HG03066 (cell line): ENCODE measurements at regions not wholly inside any gene's neighbourhood (a gene's known extent, or its start where the extent isn't known, plus 50 kb on each side); places are given as distances from the start of the nearest gene placed in this dataset.

Experiments used
- ATAC-seq: cut with Tn5 transposase; IDR thresholded peaks from one replicate; pipeline ENCODE4 v1.9.1; 2021; ENCODE audit warnings: low read depth; ENCODE audit not compliant: unreplicated experiment

DNA sequence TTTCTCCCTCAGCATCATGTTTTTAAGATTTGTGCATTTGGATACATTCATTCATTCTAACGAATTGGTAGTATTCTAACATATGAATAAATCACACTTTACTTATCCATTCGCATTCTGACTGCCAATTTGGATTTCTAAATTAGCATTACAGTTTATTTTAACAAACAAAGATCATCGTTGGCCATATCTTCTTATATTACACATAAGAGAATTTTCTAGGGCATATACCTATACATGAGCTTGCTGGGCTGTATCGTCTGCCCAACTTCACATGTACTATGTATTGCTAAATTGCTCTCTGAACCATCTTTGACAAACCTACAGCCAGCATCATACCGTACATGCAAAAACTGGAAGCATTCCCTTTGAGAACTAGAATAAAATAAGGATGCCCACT lies 265.8 kb upstream of the PPP2R3A start:
- no peak for ATAC-seq

GRCh38 chr3:135706758-135707375 lies 258.7 kb upstream of the PPP2R3A start:
- no peak for ATAC-seq

DNA sequence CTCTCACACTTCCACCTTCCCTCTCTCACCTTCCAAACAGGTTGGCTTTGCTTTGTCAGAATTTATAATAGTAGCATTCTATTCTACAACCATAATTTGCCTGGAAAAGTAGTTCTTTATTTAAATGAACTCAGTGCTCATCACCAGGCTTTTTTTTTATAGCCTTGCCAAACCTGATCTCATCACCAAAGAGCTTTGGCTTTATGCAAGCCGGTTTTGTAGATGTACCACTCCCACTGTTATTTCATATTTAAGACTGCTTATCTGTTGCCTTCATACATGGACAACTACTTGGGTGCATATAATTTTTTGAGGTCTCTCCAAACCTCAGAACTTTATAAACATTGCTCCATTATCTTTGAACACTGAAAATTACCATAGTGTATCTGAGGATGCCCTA lies 246.1 kb upstream of the PPP2R3A start:
- ATAC-seq, result no peak

DNA sequence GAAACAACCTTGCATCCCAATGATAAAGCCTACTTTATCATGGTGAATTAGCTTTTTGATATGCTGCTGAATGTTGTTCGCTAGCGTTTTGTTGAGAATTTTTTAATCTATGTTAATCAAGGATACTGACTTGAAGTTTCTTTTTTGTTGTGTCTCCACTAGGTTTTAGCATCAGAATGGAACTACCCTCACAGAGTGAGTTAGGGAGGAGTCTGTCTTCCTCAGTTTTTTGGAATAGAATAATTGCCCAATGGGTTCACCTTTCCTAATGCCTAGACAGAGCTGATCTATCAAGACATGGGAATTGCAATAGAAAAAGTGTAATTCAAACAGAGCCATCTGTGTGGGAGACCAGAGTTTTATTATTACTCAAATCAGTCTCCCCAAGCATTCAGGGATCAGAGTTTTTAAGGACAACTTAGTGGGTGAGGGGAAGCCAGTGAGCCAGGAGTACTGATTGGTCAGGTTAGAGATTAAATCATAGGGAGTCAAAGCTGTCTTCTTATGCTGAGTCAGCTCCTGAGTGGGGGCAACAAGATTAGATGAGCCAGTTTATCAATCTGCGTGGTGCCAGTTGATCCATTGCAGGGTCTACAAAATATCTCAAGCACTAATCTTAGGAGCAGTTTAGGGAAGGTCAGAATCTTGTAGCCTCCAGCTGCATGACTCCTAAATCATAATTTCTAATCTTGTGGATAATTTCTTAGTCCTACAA lies 237.4 kb upstream of the PPP2R3A start:
- no peak for ATAC-seq

DNA sequence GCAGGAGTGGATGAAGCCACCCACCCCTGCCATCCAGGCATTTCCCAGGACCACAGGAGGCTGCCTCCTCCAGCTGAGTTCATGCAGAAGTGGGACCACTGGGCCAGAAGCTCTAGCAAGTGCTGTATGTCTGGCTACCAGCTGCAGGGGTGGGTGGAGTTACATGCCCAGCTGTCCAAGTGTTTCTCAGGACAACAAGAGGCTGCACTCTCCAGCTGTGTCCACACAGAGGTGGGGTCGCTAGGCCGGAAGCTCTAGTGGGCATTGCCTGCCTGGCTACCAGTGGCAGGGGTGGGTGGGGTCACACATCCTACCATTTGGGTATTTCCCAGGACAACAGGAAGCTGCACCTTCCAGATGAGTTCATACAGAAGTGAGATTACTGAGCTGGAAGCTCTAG lies 234.0 kb upstream of the PPP2R3A start:
- ATAC-seq, result no peak

GRCh38 chr3:135736740-135737139 lies 228.8 kb upstream of the PPP2R3A start:
- no peak for ATAC-seq

DNA sequence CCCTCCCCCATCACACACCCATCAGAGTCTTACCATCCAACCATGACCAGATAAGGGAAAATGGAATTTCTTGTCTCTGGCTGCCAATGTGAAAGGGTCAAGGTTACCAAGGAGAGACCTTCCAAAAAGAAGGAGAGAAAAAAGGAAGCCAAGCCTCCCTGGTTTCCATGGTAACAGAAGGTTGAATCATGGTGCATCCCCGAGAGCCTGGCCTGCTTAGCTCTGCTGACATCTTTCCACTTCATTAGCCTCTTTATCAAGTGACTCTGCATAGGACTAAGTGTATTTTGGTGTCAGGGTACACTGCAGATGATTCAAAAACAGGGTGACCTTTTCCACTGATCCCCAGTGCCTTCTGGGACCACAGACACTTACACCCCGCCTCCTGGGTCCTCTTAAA lies 225.7 kb upstream of the PPP2R3A start:
- ATAC-seq, result no peak

DNA sequence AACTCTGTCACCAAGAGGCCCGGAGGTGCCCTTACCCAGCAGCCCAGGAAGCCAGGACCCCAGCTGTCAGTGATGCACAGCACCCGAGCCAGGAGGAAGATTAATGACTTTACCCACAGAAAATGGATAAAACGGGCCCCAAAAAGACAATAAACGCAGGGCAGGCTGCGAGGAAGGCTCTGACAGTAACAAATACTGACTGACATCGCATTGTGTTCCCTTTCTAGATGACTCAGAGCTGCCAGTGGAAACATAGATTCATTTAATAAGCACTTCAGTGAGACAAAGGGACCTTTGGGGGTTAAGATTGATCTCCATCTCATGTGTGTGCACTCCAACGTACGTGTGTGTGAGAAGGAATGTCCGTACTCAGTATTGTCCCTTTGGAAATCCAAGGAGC lies 225.3 kb upstream of the PPP2R3A start:
- ATAC-seq, result no peak

DNA sequence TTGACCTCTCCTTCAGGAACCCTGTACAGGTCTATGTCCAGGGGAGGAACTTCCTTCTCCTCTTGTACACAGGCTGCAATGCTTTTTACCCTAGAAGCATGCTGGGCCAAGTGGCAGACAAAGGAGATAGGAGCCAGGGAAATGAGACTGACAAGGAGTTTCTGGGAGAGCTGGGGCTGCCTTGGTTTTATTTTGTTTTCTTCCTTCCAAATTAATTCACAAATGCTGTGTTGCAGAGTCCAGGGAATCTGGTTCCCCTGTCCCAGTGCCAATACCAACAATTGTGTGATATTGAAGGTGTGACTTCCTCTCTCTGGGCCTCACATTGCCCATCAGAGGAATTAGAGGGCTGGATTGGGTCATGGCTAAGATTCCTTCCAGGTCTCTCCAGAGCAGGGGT lies 224.8 kb upstream of the PPP2R3A start:
- no peak for ATAC-seq

DNA sequence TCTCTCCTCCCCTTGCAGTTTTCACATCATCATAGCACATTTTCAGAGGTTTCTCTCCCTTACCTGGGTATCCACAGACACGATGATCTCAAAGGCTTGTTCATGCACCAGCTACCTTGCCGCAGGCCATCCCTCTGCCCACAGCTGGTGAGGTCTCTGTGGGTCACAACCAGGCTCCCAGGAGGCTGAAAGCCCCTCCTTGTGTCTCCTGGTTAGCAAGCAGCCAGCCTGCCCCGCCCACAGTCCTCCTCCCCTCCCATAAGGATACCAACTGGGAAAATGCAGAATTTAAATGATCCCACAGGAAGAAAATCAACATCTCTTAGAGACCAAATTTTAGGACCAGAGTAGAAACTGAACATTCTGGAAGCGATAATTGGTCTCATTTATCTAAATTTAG lies 213.5 kb upstream of the PPP2R3A start:
- no peak for ATAC-seq

DNA sequence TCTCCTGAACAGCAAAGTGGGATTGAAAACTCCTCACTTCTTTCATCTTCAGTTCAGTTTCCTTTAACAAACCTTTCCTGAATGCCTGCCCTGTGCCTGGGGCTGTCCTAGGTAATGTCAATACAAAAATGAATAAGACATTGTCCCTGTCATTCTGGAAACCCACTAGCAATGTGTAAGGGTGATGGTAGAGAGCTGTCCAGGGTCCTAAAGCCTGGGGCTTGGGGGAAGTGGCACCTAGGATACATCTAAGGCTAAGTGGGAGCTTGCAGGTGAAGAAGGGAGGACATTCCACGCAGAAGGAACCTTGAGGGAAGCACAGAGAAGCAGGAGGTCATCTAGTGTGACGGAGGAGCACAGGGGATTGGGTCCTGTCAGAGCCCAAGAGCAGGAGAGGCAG lies 212.7 kb upstream of the PPP2R3A start:
- ATAC-seq, result no peak

DNA sequence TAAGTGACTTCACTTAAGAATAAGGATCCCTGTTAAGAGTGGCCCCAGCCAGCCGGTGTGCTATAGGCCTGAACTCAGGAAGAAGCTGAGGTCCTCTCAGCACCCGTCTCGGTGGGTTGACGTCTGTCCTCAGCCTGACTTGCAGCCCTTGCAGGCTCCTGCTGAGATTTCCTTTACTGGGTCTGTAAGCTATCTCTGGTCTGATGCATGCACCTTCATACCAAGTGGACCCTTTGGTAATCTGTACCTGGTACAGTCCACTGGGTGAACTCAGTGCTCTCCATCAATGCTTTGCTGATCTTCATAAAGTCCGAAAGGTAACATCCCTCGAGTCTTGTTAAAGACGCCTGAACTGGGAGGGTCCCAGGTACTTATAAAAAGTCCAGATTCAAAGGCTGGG lies 212.0 kb upstream of the PPP2R3A start:
- no peak for ATAC-seq

DNA sequence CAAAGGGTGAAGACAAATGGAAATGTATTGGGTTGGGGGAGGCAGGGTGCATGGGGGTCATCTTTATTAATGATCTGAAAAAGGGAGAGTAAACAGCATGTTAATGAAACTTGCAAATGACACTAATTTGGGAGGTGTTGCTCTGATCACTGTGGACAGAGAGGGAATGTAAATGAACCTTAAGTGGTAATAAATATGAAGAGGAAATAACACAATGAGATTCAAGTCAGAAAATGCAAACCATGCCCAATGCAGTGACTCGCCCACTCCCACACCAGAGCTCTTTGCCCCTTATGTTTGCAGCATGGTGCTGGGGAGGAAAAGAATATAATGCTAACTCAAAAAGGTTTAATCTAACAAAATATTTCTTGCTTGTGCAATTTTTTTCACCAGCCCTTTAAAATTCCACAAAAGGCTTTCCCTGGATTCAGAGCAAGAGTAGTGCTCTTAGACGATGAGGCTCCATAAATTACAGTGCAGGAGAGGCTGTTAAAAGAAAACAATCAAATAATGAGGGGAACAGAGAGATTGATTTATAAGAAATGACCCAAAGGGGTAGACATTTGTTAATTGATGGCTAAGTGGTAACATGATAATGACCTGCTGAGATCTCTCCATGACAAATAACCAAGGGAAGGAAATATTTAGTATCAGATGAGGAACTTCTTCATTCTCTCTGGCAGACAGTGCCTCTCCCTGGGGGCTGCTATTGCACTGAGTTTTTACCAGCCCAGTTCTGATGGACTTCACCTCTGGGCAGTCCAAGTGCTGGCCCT lies 210.0 kb upstream of the PPP2R3A start:
- no peak for ATAC-seq

- ATAC-seq, result no peak
These were observed 209.3 kb upstream of the PPP2R3A start for GRCh38 chr3:135756106-135756668.

- no peak for ATAC-seq
These were observed 208.1 kb upstream of the PPP2R3A start for GRCh38 chr3:135757421-135757820.

DNA sequence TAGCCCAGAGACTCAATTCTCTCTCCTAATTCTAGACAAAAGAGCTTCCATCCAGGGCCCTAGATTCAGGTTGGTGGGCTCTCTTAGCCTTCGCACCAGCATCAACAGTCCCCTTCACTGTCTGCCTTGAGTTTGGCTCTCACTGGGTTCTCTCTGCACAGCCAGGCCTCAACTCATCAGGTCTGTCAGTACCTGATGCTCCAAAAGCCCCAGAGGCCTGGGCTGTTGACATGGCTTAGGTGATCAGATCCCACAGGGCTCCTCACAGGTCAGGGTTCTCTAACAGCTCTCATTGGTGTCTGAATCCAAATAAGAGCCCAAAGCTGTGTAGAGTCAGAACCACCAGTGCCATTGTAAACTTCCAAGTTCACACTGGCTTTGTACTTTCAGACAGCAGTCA lies 206.6 kb upstream of the PPP2R3A start:
- ATAC-seq, result no peak

DNA sequence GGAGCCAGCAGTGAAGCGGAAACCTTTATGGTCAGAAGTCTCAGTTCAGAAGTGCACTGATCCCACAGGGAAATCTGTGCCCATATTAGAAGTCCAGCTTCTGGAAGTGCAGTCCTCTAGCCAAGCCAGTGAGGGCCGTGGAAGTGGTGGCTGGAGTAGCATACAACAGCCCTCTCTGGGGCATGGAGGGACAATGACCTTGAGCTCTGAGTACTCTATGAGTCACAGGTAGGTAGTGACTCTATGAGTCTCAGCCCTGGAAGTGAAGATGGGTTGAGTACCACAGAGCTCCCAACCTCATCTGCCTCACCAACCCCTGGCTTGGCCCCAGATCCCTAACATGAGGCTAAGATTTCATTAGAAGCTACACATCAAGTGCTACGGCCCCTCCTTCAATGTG lies 205.9 kb upstream of the PPP2R3A start:
- ATAC-seq, result no peak

GRCh38 chr3:135760581-135760980 lies 204.9 kb upstream of the PPP2R3A start:
- ATAC-seq, result no peak

DNA sequence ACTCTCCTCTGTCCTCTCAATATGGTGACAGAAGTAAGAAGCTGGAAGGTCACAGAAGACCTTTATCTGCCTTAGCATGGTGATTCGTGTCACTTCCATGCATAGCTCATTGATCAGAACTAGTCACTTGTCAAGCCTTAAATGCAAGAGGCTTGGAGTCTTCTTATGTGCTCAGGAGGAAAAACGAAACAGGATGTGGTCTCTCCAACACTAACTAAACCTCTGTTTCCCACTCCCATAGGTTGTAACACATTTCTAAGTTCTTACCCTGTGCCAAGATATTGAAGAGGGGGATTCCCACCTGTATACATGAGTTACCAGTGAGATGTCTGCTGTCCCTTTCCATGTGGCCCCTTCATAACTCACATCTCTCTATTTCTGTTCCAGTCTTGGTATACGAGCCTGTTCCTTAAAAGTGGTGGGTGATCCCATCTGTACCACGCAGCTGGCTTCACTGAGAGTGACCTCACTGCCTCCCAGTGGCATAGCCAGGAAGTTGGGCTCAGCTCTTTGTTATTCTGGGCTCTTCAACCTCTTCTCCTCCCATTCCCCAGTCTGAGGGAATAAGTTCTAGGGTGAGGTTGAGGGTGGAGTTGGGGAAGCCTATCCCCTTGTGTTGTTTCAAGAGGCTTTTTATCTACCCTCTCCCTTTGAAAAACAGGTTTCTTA lies 203.2 kb upstream of the PPP2R3A start:
- no peak for ATAC-seq

- no peak for ATAC-seq
These were observed 199.4 kb upstream of the PPP2R3A start for GRCh38 chr3:135766115-135766514.

DNA sequence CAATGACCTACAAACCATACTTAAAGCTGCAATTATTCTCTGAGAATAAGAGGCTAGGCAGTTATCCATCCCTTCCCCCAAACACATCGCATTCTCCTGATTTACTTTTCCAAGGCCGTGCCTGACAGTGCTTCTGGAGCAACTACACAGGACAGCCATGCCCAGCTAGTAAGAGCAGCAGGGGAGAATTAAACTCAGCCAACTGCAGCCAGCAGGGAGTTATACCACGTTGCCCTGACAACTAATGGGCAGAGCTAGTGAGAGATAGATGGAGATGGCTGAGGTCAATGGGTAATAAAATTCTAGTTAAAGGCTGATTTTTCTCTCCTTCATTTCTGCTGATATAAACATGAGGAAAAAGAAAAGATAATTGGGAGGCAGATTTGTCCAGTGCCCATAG lies 193.8 kb upstream of the PPP2R3A start:
- ATAC-seq, result no peak
